Fibroblast of lung (primary cell): ENCODE measurements at regions not wholly inside any gene's neighbourhood (a gene's known extent, or its start where the extent isn't known, plus 50 kb on each side); places are given as distances from the start of the nearest gene placed in this dataset.

Experiments
- EZH2 ChIP-seq: IDR thresholded peaks from 2 replicates; pipeline ENCODE4 v1.5.1; 2012; ENCODE audit warnings: low read length, control low read depth, mild to moderate bottlenecking; ENCODE audit errors: missing control alignments
- TF ChIP-seq, protein P1 (sequence below), 2 donors: IDR thresholded peaks in 1 of 2; conservative IDR thresholded peaks in 1 of 2; 1 replicate in 1 of 2; 2 replicates in 1 of 2; pipeline ENCODE4 v1.5.1; 2011 to 2012; ENCODE audit warnings: low read length in 2 of 2, control low read depth in 1 of 2, inconsistent platforms in 1 of 2, low read depth in 1 of 2, mild to moderate bottlenecking in 1 of 2

DNA sequence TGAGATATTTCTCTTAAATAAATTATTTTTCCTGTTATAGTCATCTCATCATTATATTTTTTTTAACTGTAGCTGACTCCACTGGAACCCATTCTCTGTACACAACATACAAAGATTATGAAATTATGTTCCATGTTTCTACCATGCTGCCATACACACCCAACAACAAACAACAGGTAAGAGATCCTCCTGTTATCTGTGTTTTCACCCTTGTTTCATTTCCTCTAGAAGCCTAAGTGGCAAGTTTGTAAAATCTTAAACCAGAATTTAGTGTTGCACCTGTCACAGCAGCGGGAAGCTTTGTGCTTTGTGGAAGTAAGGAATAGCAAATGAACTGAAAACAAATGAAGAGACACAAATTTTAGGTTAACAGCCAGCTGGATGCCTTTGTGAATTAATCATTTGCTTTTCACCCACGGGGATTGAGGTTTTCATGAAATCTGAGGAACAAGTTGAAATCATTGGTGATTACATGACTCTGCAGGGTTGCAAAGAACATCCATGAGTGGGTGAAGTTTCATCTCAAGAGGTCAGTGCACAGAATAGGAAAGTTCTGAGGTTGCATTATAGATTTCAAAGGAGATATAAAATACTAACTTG is 273.9 kb upstream of the RGS6 start:
- TF ChIP-seq EZH2 = no peak
- TF ChIP-seq, protein P1, sequence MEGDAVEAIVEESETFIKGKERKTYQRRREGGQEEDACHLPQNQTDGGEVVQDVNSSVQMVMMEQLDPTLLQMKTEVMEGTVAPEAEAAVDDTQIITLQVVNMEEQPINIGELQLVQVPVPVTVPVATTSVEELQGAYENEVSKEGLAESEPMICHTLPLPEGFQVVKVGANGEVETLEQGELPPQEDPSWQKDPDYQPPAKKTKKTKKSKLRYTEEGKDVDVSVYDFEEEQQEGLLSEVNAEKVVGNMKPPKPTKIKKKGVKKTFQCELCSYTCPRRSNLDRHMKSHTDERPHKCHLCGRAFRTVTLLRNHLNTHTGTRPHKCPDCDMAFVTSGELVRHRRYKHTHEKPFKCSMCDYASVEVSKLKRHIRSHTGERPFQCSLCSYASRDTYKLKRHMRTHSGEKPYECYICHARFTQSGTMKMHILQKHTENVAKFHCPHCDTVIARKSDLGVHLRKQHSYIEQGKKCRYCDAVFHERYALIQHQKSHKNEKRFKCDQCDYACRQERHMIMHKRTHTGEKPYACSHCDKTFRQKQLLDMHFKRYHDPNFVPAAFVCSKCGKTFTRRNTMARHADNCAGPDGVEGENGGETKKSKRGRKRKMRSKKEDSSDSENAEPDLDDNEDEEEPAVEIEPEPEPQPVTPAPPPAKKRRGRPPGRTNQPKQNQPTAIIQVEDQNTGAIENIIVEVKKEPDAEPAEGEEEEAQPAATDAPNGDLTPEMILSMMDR (conservative IDR thresholded peaks at IDR 0.05 in 1 of 2, IDR thresholded peaks at IDR 0.05 in 1 of 2; ENCODE audit: low read depth in 1 of 2, low read length in 2 of 2) = no peak
